ENCODE measurements at regions not wholly inside any gene's neighbourhood (a gene's known extent, or its start where the extent isn't known, plus 50 kb on each side); places are given as distances from the start of the nearest gene placed in this dataset.

DNA sequence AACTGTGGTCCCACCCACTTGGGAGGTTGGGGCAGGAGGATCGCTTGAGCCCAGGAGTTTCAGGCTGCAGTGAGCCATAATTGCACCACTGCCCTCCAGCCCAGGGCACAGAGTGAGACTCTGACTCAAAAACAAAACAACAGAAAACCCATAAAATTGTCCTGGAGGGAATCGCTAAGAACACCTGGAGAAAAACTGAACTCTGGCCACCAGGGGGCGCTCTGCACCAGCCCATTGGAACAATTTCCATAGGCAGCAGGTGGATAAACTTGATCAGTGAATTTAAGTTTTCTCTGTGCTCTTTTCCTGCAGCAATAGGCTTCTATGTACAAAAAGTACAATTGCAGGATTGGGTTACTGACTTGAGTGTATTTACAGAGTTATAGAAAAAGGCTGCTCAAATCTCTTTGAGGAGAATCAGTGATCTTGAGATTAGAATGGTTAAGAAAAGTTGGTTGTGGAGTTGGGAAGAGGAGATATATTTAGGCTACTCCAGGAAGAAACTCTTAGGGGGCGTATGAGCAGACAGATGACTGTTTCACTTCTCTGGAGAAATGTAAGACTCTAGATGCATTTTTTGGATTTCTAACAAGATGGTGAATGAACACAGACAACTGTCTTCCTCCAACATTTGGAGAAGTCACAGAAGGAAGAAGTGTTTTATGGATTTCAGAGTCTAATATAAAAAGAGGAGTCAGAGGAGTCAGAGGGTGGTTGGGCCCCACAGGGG lies 274.9 kb upstream of the GALNT17 start:
- ChIA-PET POLR2A (ENCODE audit: partially characterized antibody) (interaction anchor here (0.8 to 1.6 kb wide), 5 partner anchors 8 to 876 kb away, joined by 4 to 8 read pairs (median 4); no protein-coding TSS in a partner anchor), CTCF (ENCODE audit: partially characterized antibody) (interaction anchor here (0.6 to 1.7 kb wide), 19 partner anchors 21 to 879 kb away, joined by 3 to 10 read pairs (median 3); no protein-coding TSS in a partner anchor)
- FAIRE-seq (peak; percentile 87), DNase-seq (ENCODE audit: low read depth in 1 of 2, low spot score in 2 of 2) (peak; percentile 79 to 98)
- H2BK120ac ChIP-seq (replicated peaks; ENCODE audit: low read depth, low read length): peak overlapping the region; percentile 87
- WGBS, 2 experiments (ENCODE audit: extremely low coverage in 1 of 2, insufficient coverage in 1 of 2, insufficient read length in 1 of 2, insufficient replicate concordance in 2 of 2, low coverage in 1 of 2, low lambda C conversion rate in 2 of 2, missing lambda C conversion rate in 1 of 2): 10% methylated on average over 4 of the region's 4 CpGs; no CpG with 5 or more reads in 1 of the 2 experiments
- H4K5ac ChIP-seq (ENCODE audit: insufficient read length, low read depth, low read length): peak overlapping the region; percentile 31
- H3K79me2 ChIP-seq (ENCODE audit: control insufficient read depth in 1 of 2, insufficient read depth in 2 of 2, low read length in 2 of 2): no peaks in the 10 kb centered on the region
- H3K27me3 ChIP-seq (replicated peaks in 1 of 4; ENCODE audit: control insufficient read depth in 3 of 4, extremely low read depth in 1 of 4, insufficient read depth in 3 of 4, low read length in 3 of 4): no peaks in the 10 kb centered on the region
- no peak overlapping the region for H2BK15ac ChIP-seq (ENCODE audit: low read length)
- peak overlapping the region; percentile 94 for H3K18ac ChIP-seq (ENCODE audit: extremely low read depth, low read length)
- H3K4me3 ChIP-seq (ENCODE audit: extremely low read depth in 1 of 4, insufficient read depth in 2 of 4, low read depth in 3 of 4, low read length in 4 of 4): peak overlapping the region in 1 of 4 experiments; percentile 33; a peak in 1 of 8 replicates
- H3K4me1 ChIP-seq (replicated peaks in 1 of 4; ENCODE audit: control insufficient read depth in 3 of 4, insufficient read depth in 4 of 4, low read length in 3 of 4): peaks cover 0 to 9% (median 3%) of the 10 kb centered on the region in 4 experiments; a peak in 4 of 7 replicates
- H3K14ac ChIP-seq (ENCODE audit: insufficient read length): no peak overlapping the region
- peak overlapping the region; percentile 88 for H4K91ac ChIP-seq (replicated peaks; ENCODE audit: insufficient read length, low read length)
- no peak overlapping the region for H3K9ac ChIP-seq (replicated peaks in 1 of 4; ENCODE audit: extremely low read depth in 1 of 4, low read depth in 3 of 4, low read length in 3 of 4)
- H2BK12ac ChIP-seq (ENCODE audit: low read depth, low read length): peak overlapping the region; percentile 96
- H4K8ac ChIP-seq (ENCODE audit: extremely low read depth, insufficient read depth, low read length): no peak overlapping the region
- 0 out of 8 replicates have a peak, but pooled peaks cover 0 to 3% (median 0%) of the 10 kb centered on the region in 4 experiments for H3K36me3 ChIP-seq (ENCODE audit: control insufficient read depth in 2 of 4, insufficient read depth in 4 of 4, low read length in 3 of 4)
- H2BK20ac ChIP-seq (ENCODE audit: low read length): peak overlapping the region; percentile 94; the same call in 1 of the 2 replicates
- H3K9me3 ChIP-seq (ENCODE audit: insufficient read depth in 2 of 2, low read depth in 1 of 2, low read length in 1 of 2): peaks cover 3 to 11% of the 10 kb centered on the region in 2 experiments; a peak in 3 of 4 replicates
- H4K20me1 ChIP-seq (replicated peaks in 1 of 2; ENCODE audit: control insufficient read depth in 1 of 2, insufficient read depth in 2 of 2, low read length in 2 of 2): no peaks in the 10 kb centered on the region
- H3K4me2 ChIP-seq (ENCODE audit: insufficient read depth in 1 of 2, low read depth in 2 of 2, low read length in 2 of 2): peak overlapping the region; percentile 4 to 44; a peak in 3 of 4 replicates
- no peak overlapping the region; the same call in 1 of the 2 replicates for H3K27ac ChIP-seq (ENCODE audit: low read depth, low read length)
- H2AFZ ChIP-seq (ENCODE audit: low read length): no peak overlapping the region
- H2AK5ac ChIP-seq (ENCODE audit: low read depth, low read length): no peak overlapping the region
- no peaks in the 10 kb centered on the region for H3K23me2 ChIP-seq (ENCODE audit: low read depth, low read length)
- no peak overlapping the region for H3K4ac ChIP-seq (replicated peaks; ENCODE audit: insufficient read length, low read depth, low read length)
- H3K56ac ChIP-seq (replicated peaks; ENCODE audit: insufficient read length, low read depth, low read length): no peak overlapping the region
- H2BK5ac ChIP-seq (ENCODE audit: low read depth, low read length): peak overlapping the region; percentile 97
- no peaks in the 10 kb centered on the region for H3K79me1 ChIP-seq (ENCODE audit: low read depth, low read length)
- no peak overlapping the region for H3K23ac ChIP-seq (ENCODE audit: insufficient read length)
- TF ChIP-seq POLR2AphosphoS5 (IDR thresholded peaks at IDR 0.05; ENCODE audit: low read depth, low read length) (no peak), EP300 (IDR thresholded peaks at IDR 0.05; ENCODE audit: borderline replicate concordance in 1 of 2, low read depth in 2 of 2, low read length in 2 of 2) (no peak), CHD1 (IDR thresholded peaks at IDR 0.05; ENCODE audit: low read depth, low read length) (no peak), MAFK (IDR thresholded peaks at IDR 0.05; ENCODE audit: low read depth, low read length) (no peak), HDAC2 (IDR thresholded peaks at IDR 0.05; ENCODE audit: borderline replicate concordance in 1 of 2, low read depth in 2 of 2, low read length in 2 of 2) (no peak), PHF8 (conservative IDR thresholded peaks at IDR 0.05; ENCODE audit: low read depth, low read length) (no peak), GABPA (IDR thresholded peaks at IDR 0.05; ENCODE audit: borderline replicate concordance, insufficient read depth, low read length) (no peak), SIRT6 (IDR thresholded peaks at IDR 0.05; ENCODE audit: low read length) (no peak), GTF2F1 (IDR thresholded peaks at IDR 0.05; ENCODE audit: borderline replicate concordance, low read depth, low read length) (no peak), HDAC6 (IDR thresholded peaks at IDR 0.05; ENCODE audit: low read depth, low read length) (no peak)

Measured in H1 (cell line).